Endothelial cell of umbilical vein (primary cell): ENCODE measurements at regions not wholly inside any gene's neighbourhood (a gene's known extent, or its start where the extent isn't known, plus 50 kb on each side); places are given as distances from the start of the nearest gene placed in this dataset.

Source experiments
- BruUV-seq: library from RNA; stranded (reverse); fragments of 400-500 nt; replicated peaks from 2 replicates; lab custom pipeline; 2021; lab: Mats Ljungman, UMichigan
- CTCF ChIA-PET: fragments of 300-600, 350-600 bp; sonication (Branson Sonifier 250); formaldehyde crosslinking; loops from one replicate; lab custom pipeline; 2021; ENCODE audit warnings: antibody characterized with exemption, inconsistent platforms; lab: Charles Lee
- POLR2A ChIA-PET: fragments of 300-600, 350-600 bp; sonication (Branson Sonifier 250); formaldehyde crosslinking; loops from one replicate; lab custom pipeline; 2021; ENCODE audit warnings: antibody characterized with exemption, inconsistent platforms; lab: Charles Lee
- DNase-seq: peaks from one replicate; pipeline ENCODE4 v3.0.0-alpha.2; 2011; ENCODE audit warnings: low read depth, low spot score
- FAIRE-seq: peaks from 2 replicates; lab custom pipeline; 2011; peaks lifted over from hg19 to GRCh38; lab: Jason Lieb, UNC
- H2AFZ ChIP-seq: 2 replicates; pipeline ENCODE4 v1.6.0; 2012; ENCODE audit warnings: low read depth, low read length, control low read depth, inconsistent platforms
- H3K27ac ChIP-seq: 2 replicates; pipeline ENCODE4 v1.5.1; 2011; ENCODE audit warnings: low read depth, mild to moderate bottlenecking, control low read depth, low read length, moderate library complexity; ENCODE audit not compliant: insufficient read depth
- H3K27me3 ChIP-seq, 2 experiments: 2 replicates each; pipeline versions ENCODE4 v1.6.0 to v1.6.1; 2011; ENCODE audit warnings: low read length in 2 of 2, mixed read lengths in 1 of 2; ENCODE audit not compliant: control insufficient read depth in 2 of 2, insufficient read depth in 2 of 2
- H3K36me3 ChIP-seq, 2 experiments: 2 replicates in 1 of 2; 3 replicates in 1 of 2; pipeline ENCODE4 v1.5.1; 2011; ENCODE audit warnings: low read length in 2 of 2, mild to moderate bottlenecking in 1 of 2, moderate library complexity in 1 of 2; ENCODE audit not compliant: control insufficient read depth in 2 of 2, insufficient read depth in 2 of 2; ENCODE audit errors: extremely low read depth in 1 of 2
- H3K4me1 ChIP-seq: 3 replicates; pipeline ENCODE4 v1.5.1; 2011; ENCODE audit warnings: mild to moderate bottlenecking, low read length; ENCODE audit not compliant: control insufficient read depth, insufficient read depth; ENCODE audit errors: extremely low read depth
- H3K4me2 ChIP-seq: 2 replicates; pipeline ENCODE4 v1.6.1; 2011; ENCODE audit warnings: low read length, control low read depth, mixed read lengths; ENCODE audit not compliant: insufficient read depth
- H3K4me3 ChIP-seq, 3 experiments: fragments of 200-600 bp in 1 of 3; sonication (generic), shearing (Covaris generic) in 1 of 3; replicated peaks in 1 of 3; 2 replicates each; pipeline ENCODE4 v1.5.1; 2011 to 2016; ENCODE audit warnings: control low read depth in 3 of 3, low read length in 3 of 3, mild to moderate bottlenecking in 2 of 3, inconsistent platforms in 1 of 3, low read depth in 1 of 3, moderate library complexity in 1 of 3; ENCODE audit not compliant: insufficient read depth in 1 of 3
- H3K79me2 ChIP-seq: 2 replicates; pipeline ENCODE4 v1.6.0; 2012; ENCODE audit warnings: low read length, inconsistent platforms; ENCODE audit not compliant: control insufficient read depth, insufficient read depth
- H3K9ac ChIP-seq: replicated peaks from 2 replicates; pipeline ENCODE3; 2011; ENCODE audit warnings: low read length, control low read depth; ENCODE audit not compliant: insufficient read depth; ENCODE audit errors: extremely low read depth
- H3K9me1 ChIP-seq: replicated peaks from 3 replicates; pipeline ENCODE4 v1.6.0; 2011; ENCODE audit warnings: mild to moderate bottlenecking, low read length; ENCODE audit not compliant: control insufficient read depth, insufficient read depth; ENCODE audit errors: extremely low read depth
- H3K9me3 ChIP-seq: replicated peaks from 2 replicates; pipeline ENCODE4 v1.5.1; 2012; ENCODE audit warnings: low read length, inconsistent platforms; ENCODE audit not compliant: control insufficient read depth, insufficient read depth
- H4K20me1 ChIP-seq: replicated peaks from 2 replicates; pipeline ENCODE3; 2011; ENCODE audit warnings: mild to moderate bottlenecking, low read length; ENCODE audit not compliant: control insufficient read depth, insufficient read depth; ENCODE audit errors: extremely low read depth
- CTCF ChIP-seq, 2 donors: IDR thresholded peaks; 1 replicate in 1 of 2; 2 replicates in 1 of 2; pipeline ENCODE4 v1.5.1; 2011; ENCODE audit warnings: low read length in 2 of 2, mild to moderate bottlenecking in 2 of 2, moderate library complexity in 2 of 2, control low read depth in 1 of 2, inconsistent platforms in 1 of 2, low read depth in 1 of 2; ENCODE audit not compliant: insufficient read depth in 1 of 2; ENCODE audit errors: extremely low read depth in 1 of 2
- EZH2 ChIP-seq: IDR thresholded peaks from 2 replicates; pipeline ENCODE4 v1.6.1; 2012; ENCODE audit warnings: borderline replicate concordance, low read depth, mild to moderate bottlenecking, moderate library complexity, low read length, inconsistent platforms; ENCODE audit not compliant: severe bottlenecking
- FOS ChIP-seq: IDR thresholded peaks from 2 replicates; pipeline ENCODE4 v1.6.1; 2011; ENCODE audit warnings: mild to moderate bottlenecking, low read length, moderate library complexity, borderline replicate concordance; ENCODE audit not compliant: insufficient read depth
- GATA2 ChIP-seq: IDR thresholded peaks from 2 replicates; pipeline ENCODE4 v1.7.0; 2011; ENCODE audit warnings: low read depth, mild to moderate bottlenecking, moderate library complexity, mixed read lengths, low read length; ENCODE audit not compliant: insufficient read length, insufficient read depth
- MAX ChIP-seq: IDR thresholded peaks from 2 replicates; pipeline ENCODE4 v1.6.1; 2011; ENCODE audit not compliant: insufficient read depth, insufficient read length
- MYC ChIP-seq: IDR thresholded peaks from one replicate; pipeline ENCODE4 v1.6.1; 2011; ENCODE audit warnings: mild to moderate bottlenecking, low read depth, low read length
- POLR2A ChIP-seq: IDR thresholded peaks from 2 replicates; pipeline ENCODE4 v1.6.1; 2012; ENCODE audit warnings: low read depth, mild to moderate bottlenecking, control low read depth, low read length
- POLR2AphosphoS5 ChIP-seq: IDR thresholded peaks from 2 replicates; pipeline ENCODE4 v1.6.1; 2012; ENCODE audit warnings: low read depth, mild to moderate bottlenecking, control low read depth, low read length, moderate library complexity; ENCODE audit not compliant: insufficient read depth
- dilution Hi-C: fragments of 300-500 bp; cut with MboI; formaldehyde crosslinking; loops from one replicate; pipeline ENCODE4 v1.15.0; 2019; ENCODE audit warnings: low sequenced_read_pairs; ENCODE audit not compliant: extremely low pct_ligation_motif_present
- intact Hi-C: fragments of 100-400 bp; cut with micrococcal nuclease; formaldehyde crosslinking; loops from one replicate; pipeline ENCODE4 v1.10.0; 2022

- CTCF ChIA-PET: no interaction called here
- no peaks in the 10 kb centered on the region for H3K9me3 ChIP-seq
- DNase-seq: no peak
- no peak overlapping the region for H3K4me2 ChIP-seq
- dilution Hi-C loops: no loop called here
- no peak overlapping the region for H3K27ac ChIP-seq
- BruUV-seq: no TSS peak
- H3K9me1 ChIP-seq: no peaks in the 10 kb centered on the region
- H3K4me1 ChIP-seq: no peaks in the 10 kb centered on the region
- H3K4me3 ChIP-seq: no peak overlapping the region
- intact Hi-C loops: no loop called here
- H2AFZ ChIP-seq: no peak overlapping the region
- no peak for TF ChIP-seq EZH2
- no peak for TF ChIP-seq MAX
- no peak for TF ChIP-seq MYC
- no peak for TF ChIP-seq GATA2
- TF ChIP-seq CTCF (IDR thresholded peaks at IDR 0.05; ENCODE audit: extremely low read depth in 1 of 2, insufficient read depth in 1 of 2, low read depth in 1 of 2, low read length in 2 of 2): no peak
- no peak for TF ChIP-seq POLR2AphosphoS5
- TF ChIP-seq POLR2A: no peak
- no peak for TF ChIP-seq FOS
- no peaks in the 10 kb centered on the region for H3K27me3 ChIP-seq
- POLR2A ChIA-PET: no interaction called here
- no peak for FAIRE-seq
- H4K20me1 ChIP-seq: no peaks in the 10 kb centered on the region
- H3K79me2 ChIP-seq: no peaks in the 10 kb centered on the region
- H3K9ac ChIP-seq: no peak overlapping the region
- no peaks in the 10 kb centered on the region for H3K36me3 ChIP-seq
These were observed 118.3 kb downstream of the CMPK2 start for GRCh38 chr2:6747433-6747832.
